IMR-90 (cell line): ENCODE measurements at regions not wholly inside any gene's neighbourhood (a gene's known extent, or its start where the extent isn't known, plus 50 kb on each side); places are given as distances from the start of the nearest gene placed in this dataset.

Source experiments
- ATAC-seq: fragments of 200-7000 bp; cut with Tn5 transposase; 2 replicates; pipeline ENCODE4 v1.9.1; 2020; ENCODE audit warnings: low read depth, mild to moderate bottlenecking, moderate library complexity
- BruUV-seq: library from RNA; stranded (reverse); fragments of 400-500 nt; replicated peaks from 2 replicates; lab custom pipeline; 2021; lab: Mats Ljungman, UMichigan
- CTCF ChIA-PET: fragments of 300-600 bp; formaldehyde crosslinking; extraction: SDS; loops from one replicate; lab custom pipeline; 2021; ENCODE audit warnings: antibody characterized with exemption; lab: Yijun Ruan, JAX
- POLR2A ChIA-PET: fragments of 300-600 bp; sonication (Branson Sonifier 250); formaldehyde crosslinking; loops from one replicate; lab custom pipeline; 2022; ENCODE audit warnings: antibody characterized with exemption; ENCODE audit not compliant: unreplicated experiment; lab: Charles Lee
- DNase-seq: peaks from one replicate; pipeline ENCODE4 v3.0.0; 2013
- H2AFZ ChIP-seq: replicated peaks from 2 replicates; pipeline ENCODE3; 2013; ENCODE audit warnings: low read length, mild to moderate bottlenecking; ENCODE audit not compliant: poor library complexity
- H2AK5ac ChIP-seq: 2 replicates; pipeline ENCODE4 v1.6.1; 2013; ENCODE audit warnings: low read depth, low read length, inconsistent platforms
- H2AK9ac ChIP-seq: replicated peaks from 2 replicates; pipeline ENCODE3; 2013; ENCODE audit warnings: mild to moderate bottlenecking, low read depth, low read length, moderate library complexity; ENCODE audit not compliant: poor library complexity
- H2BK120ac ChIP-seq: 2 replicates; pipeline ENCODE4 v1.6.1; 2013; ENCODE audit warnings: low read depth, low read length, inconsistent platforms
- H2BK15ac ChIP-seq: 3 replicates; pipeline ENCODE4 v1.6.1; 2013; ENCODE audit warnings: low read depth, low read length, inconsistent platforms
- H2BK20ac ChIP-seq: 2 replicates; pipeline ENCODE4 v1.6.1; 2013; ENCODE audit warnings: low read depth, mild to moderate bottlenecking, inconsistent platforms, low read length, moderate library complexity
- H2BK5ac ChIP-seq: 2 replicates; pipeline ENCODE4 v1.6.1; 2013; ENCODE audit warnings: mild to moderate bottlenecking, low read depth, low read length, inconsistent platforms; ENCODE audit not compliant: poor library complexity, severe bottlenecking
- H3K14ac ChIP-seq: replicated peaks from 2 replicates; pipeline ENCODE4 v1.6.1; 2013; ENCODE audit warnings: low read depth, low read length, inconsistent platforms
- H3K18ac ChIP-seq: 2 replicates; pipeline ENCODE4 v1.6.1; 2013; ENCODE audit warnings: low read depth, low read length, control low read depth
- H3K23ac ChIP-seq: 2 replicates; pipeline ENCODE4 v1.6.1; 2013; ENCODE audit warnings: low read depth, low read length, inconsistent platforms
- H3K27ac ChIP-seq: 2 replicates; pipeline ENCODE4 v1.5.1; 2013; ENCODE audit warnings: mild to moderate bottlenecking, control low read depth, low read length; ENCODE audit not compliant: insufficient read depth
- H3K27me3 ChIP-seq: 2 replicates; pipeline ENCODE4 v1.6.1; 2013; ENCODE audit warnings: low read length; ENCODE audit not compliant: control insufficient read depth, insufficient read depth
- H3K36me3 ChIP-seq: 2 replicates; pipeline ENCODE4 v1.6.1; 2013; ENCODE audit warnings: low read length, mixed read lengths; ENCODE audit not compliant: control insufficient read depth, insufficient read depth
- H3K4ac ChIP-seq: 2 replicates; pipeline ENCODE4 v1.6.1; 2013; ENCODE audit warnings: low read depth, low read length, inconsistent platforms
- H3K4me1 ChIP-seq: 2 replicates; pipeline ENCODE4 v1.6.1; 2013; ENCODE audit warnings: low read length, mixed read lengths; ENCODE audit not compliant: control insufficient read depth, insufficient read depth
- H3K4me2 ChIP-seq: 2 replicates; pipeline ENCODE4 v1.6.1; 2013; ENCODE audit warnings: low read depth, mild to moderate bottlenecking, control low read depth, low read length, moderate library complexity
- H3K4me3 ChIP-seq: 2 replicates; pipeline ENCODE4 v1.5.1; 2013; ENCODE audit warnings: low read depth, mild to moderate bottlenecking, control low read depth, low read length, moderate library complexity; ENCODE audit not compliant: insufficient read depth
- H3K56ac ChIP-seq: 2 replicates; pipeline ENCODE4 v1.6.1; 2013; ENCODE audit warnings: low read length, inconsistent platforms; ENCODE audit not compliant: insufficient read depth; ENCODE audit errors: extremely low read depth
- H3K79me1 ChIP-seq, 2 experiments: 2 replicates each; pipeline ENCODE4 v1.6.1; 2013; ENCODE audit warnings: low read length in 2 of 2, inconsistent platforms in 1 of 2, low read depth in 1 of 2
- H3K9ac ChIP-seq: 2 replicates; pipeline ENCODE4 v1.6.1; 2013; ENCODE audit warnings: low read depth, low read length, control low read depth
- H3K9me1 ChIP-seq: 2 replicates; pipeline ENCODE4 v1.6.1; 2013; ENCODE audit warnings: low read length, inconsistent platforms; ENCODE audit not compliant: insufficient read depth
- H3K9me3 ChIP-seq: 2 replicates; pipeline ENCODE4 v1.6.1; 2013; ENCODE audit warnings: low read length; ENCODE audit not compliant: control insufficient read depth, insufficient read depth
- H4K20me1 ChIP-seq: 2 replicates; pipeline ENCODE4 v1.6.1; 2013; ENCODE audit warnings: low read length, inconsistent platforms; ENCODE audit not compliant: insufficient read depth
- H4K5ac ChIP-seq: 2 replicates; pipeline ENCODE4 v1.6.1; 2013; ENCODE audit warnings: mild to moderate bottlenecking, low read depth, low read length, control low read depth
- H4K8ac ChIP-seq, 2 experiments: 2 replicates each; pipeline ENCODE4 v1.6.1; 2013; ENCODE audit warnings: low read depth in 2 of 2, low read length in 2 of 2, control low read depth in 1 of 2, inconsistent platforms in 1 of 2
- H4K91ac ChIP-seq: 2 replicates; pipeline ENCODE4 v1.6.1; 2013; ENCODE audit warnings: low read depth, low read length, inconsistent platforms; ENCODE audit not compliant: insufficient read depth
- CHD1 ChIP-seq: IDR thresholded peaks from 2 replicates; pipeline ENCODE4 v1.6.1; 2012; ENCODE audit warnings: low read depth, low read length, improper control_type of control experiment
- FOS ChIP-seq: fragments of 150-350 bp; IDR thresholded peaks from 2 replicates; pipeline ENCODE4 v1.6.1; 2016; ENCODE audit warnings: low read depth, low read length
- MAFK ChIP-seq: IDR thresholded peaks from 2 replicates; pipeline ENCODE4 v1.6.1; 2012; ENCODE audit warnings: low read depth, low read length, improper control_type of control experiment
- MAZ ChIP-seq: IDR thresholded peaks from 2 replicates; pipeline ENCODE4 v1.6.1; 2012; ENCODE audit warnings: low read depth, mild to moderate bottlenecking, low read length, improper control_type of control experiment, moderate library complexity, borderline replicate concordance
- MXI1 ChIP-seq: IDR thresholded peaks from 2 replicates; pipeline ENCODE4 v1.6.1; 2012; ENCODE audit warnings: low read depth, mild to moderate bottlenecking, low read length, moderate library complexity, borderline replicate concordance
- NFE2L2 ChIP-seq: fragments of 150-350 bp; IDR thresholded peaks from 2 replicates; pipeline ENCODE4 v1.6.1; 2016; ENCODE audit warnings: low read depth, mild to moderate bottlenecking, low read length
- POLR2A ChIP-seq: IDR thresholded peaks from 2 replicates; pipeline ENCODE4 v1.6.1; 2012; ENCODE audit warnings: mild to moderate bottlenecking, low read depth, low read length
- RAD21 ChIP-seq: IDR thresholded peaks from 2 replicates; pipeline ENCODE4 v1.6.1; 2012; ENCODE audit warnings: low read length, improper control_type of control experiment
- RCOR1 ChIP-seq: IDR thresholded peaks from 2 replicates; pipeline ENCODE4 v1.6.1; 2012; ENCODE audit warnings: mild to moderate bottlenecking, low read length, improper control_type of control experiment; ENCODE audit not compliant: insufficient replicate concordance
- SMC3 ChIP-seq: fragments of 150-350 bp; IDR thresholded peaks from 2 replicates; pipeline ENCODE4 v1.6.1; 2016; ENCODE audit warnings: low read depth, mild to moderate bottlenecking, antibody characterized with exemption, low read length, moderate library complexity
- WGBS, 2 experiments: methylation state at CpG; one replicate each; pipeline versions ENCODE4 v1.1.5 to v1.1.7; 2013; ENCODE audit warnings: missing lambda C conversion rate in 2 of 2; ENCODE audit not compliant: insufficient read length in 1 of 2; ENCODE audit errors: extremely low coverage in 2 of 2; 5-methylcytosine and 5-hydroxymethylcytosine counted together
- dilution Hi-C: fragments of 300-500 bp; cut with HindIII; formaldehyde crosslinking; loops from one replicate; pipeline ENCODE4 v1.14.3; 2018; ENCODE audit warnings: low sequenced_read_pairs; ENCODE audit not compliant: unreplicated experiment
- in situ Hi-C: fragments of 300-500 bp; cut with MboI; formaldehyde crosslinking; loops from 3 replicates; pipeline ENCODE4 v1.14.3; 2019; ENCODE audit warnings: low sequenced_read_pairs, inconsistent platforms, mixed read lengths
- intact Hi-C: fragments of 100-400 bp; cut with micrococcal nuclease; formaldehyde crosslinking; loops from 2 replicates; pipeline ENCODE4 v1.10.0; 2022
- TF ChIP-seq, protein P1 (sequence below): fragments of 150-350 bp; IDR thresholded peaks from 2 replicates; pipeline ENCODE4 v1.6.1; 2017; ENCODE audit warnings: mild to moderate bottlenecking, antibody characterized with exemption, low read length, low read depth

DNA sequence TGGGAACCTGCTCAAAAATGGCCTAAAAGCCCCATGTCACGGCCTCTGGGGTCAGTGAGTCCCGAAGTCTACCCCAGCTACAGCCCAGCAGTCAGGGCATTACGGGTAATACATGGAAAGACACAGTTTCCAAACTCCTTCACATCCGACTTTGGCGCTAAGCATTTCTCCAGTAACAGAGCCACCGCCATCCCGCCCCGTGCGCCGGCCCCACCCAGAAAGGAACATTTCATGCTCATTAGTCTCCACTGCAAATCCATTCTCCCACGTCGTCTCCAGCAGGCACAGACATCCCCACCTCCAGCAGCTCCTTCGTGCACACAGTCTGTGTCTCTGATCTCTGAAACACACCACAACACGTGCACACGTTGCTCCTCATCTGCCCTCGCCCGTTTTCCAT lies 509.2 kb upstream of the ID2 start:
- dilution Hi-C loops (no loop called here), in situ Hi-C loops (loop anchor here (25.0 kb wide), 1 partner anchor 515 kb away; the partner anchor contains the start of gene ID2), intact Hi-C loops (no loop called here)
- Histone ChIP-seq H2BK5ac (no peak overlapping the region), H3K9ac (no peak overlapping the region), H3K4me1 (peaks cover 13% of the 10 kb centered on the region), H3K14ac (no peak overlapping the region), H3K27ac (no peak overlapping the region), H2AK9ac (no peak overlapping the region), H4K8ac (no peak overlapping the region), H2BK15ac (no peak overlapping the region), H3K79me1 (no peaks in the 10 kb centered on the region), H3K36me3 (no peaks in the 10 kb centered on the region), H3K9me3 (no peaks in the 10 kb centered on the region), H3K56ac (no peak overlapping the region), H3K18ac (no peak overlapping the region), H2AFZ (no peak overlapping the region), H3K9me1 (peaks cover 7% of the 10 kb centered on the region; the same call in 1 of the 2 replicates), H3K27me3 (no peaks in the 10 kb centered on the region), H3K4ac (no peak overlapping the region), H2BK20ac (no peak overlapping the region), H4K91ac (no peak overlapping the region), H4K20me1 (no peaks in the 10 kb centered on the region), H3K23ac (no peak overlapping the region), H2AK5ac (no peak overlapping the region), H4K5ac (no peak overlapping the region), H3K4me2 (no peak overlapping the region), H3K4me3 (no peak overlapping the region), H2BK120ac (no peak overlapping the region)
- no TSS peak for BruUV-seq
- POLR2A ChIA-PET: no interaction called here
- DNase-seq (no peak), ATAC-seq (no peak)
- no peak for TF ChIP-seq RAD21
- TF ChIP-seq POLR2A: no peak
- no peak for TF ChIP-seq RCOR1
- no peak for TF ChIP-seq MXI1
- no peak for TF ChIP-seq MAZ
- no peak for TF ChIP-seq SMC3
- TF ChIP-seq NFE2L2: no peak
- no peak for TF ChIP-seq MAFK
- TF ChIP-seq FOS: no peak
- no peak for TF ChIP-seq CHD1
- TF ChIP-seq, protein P1, sequence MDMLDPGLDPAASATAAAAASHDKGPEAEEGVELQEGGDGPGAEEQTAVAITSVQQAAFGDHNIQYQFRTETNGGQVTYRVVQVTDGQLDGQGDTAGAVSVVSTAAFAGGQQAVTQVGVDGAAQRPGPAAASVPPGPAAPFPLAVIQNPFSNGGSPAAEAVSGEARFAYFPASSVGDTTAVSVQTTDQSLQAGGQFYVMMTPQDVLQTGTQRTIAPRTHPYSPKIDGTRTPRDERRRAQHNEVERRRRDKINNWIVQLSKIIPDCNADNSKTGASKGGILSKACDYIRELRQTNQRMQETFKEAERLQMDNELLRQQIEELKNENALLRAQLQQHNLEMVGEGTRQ: no peak
- CTCF ChIA-PET: no interaction called here
- 92% methylated on average over 7 of the region's 17 CpGs; no CpG with 5 or more reads in 1 of the 2 experiments for WGBS, 2 experiments
